ENCODE measurements at regions not wholly inside any gene's neighbourhood (a gene's known extent, or its start where the extent isn't known, plus 50 kb on each side); places are given as distances from the start of the nearest gene placed in this dataset.

GRCh38 chr11:134755535-134755934 lies 343.5 kb upstream of the B3GAT1 start:
- Histone ChIP-seq H3K36me3 (ENCODE audit: control insufficient read depth in 2 of 2, insufficient read depth in 1 of 2, low read length in 2 of 2) (no peaks in the 10 kb centered on the region), H3K27ac (ENCODE audit: extremely low read depth, low read depth, low read length) (no peak overlapping the region), H3K4me1 (ENCODE audit: control insufficient read depth, insufficient read depth, low read length) (no peaks in the 10 kb centered on the region), H3K9me3 (ENCODE audit: control insufficient read depth, insufficient read depth, low read depth, low read length) (no peaks in the 10 kb centered on the region), H3K4me3 (ENCODE audit: low read depth, low read length) (no peak overlapping the region)
- POLR2A ChIA-PET, result no interaction called here
- CTCF ChIA-PET, result no interaction called here
- TF ChIP-seq ZNF140 (tag by site-specific recombination; IDR thresholded peaks at IDR 0.05) (no peak), ZNF777 (tag by site-specific recombination; IDR thresholded peaks at IDR 0.05; ENCODE audit: borderline replicate concordance) (no peak), HOXD13 (CRISPR knock-in tag; IDR thresholded peaks at IDR 0.05; ENCODE audit: borderline replicate concordance) (no peak), ZNF785 (tag by site-specific recombination; IDR thresholded peaks at IDR 0.05) (no peak), ZNF830 (tag by site-specific recombination; IDR thresholded peaks at IDR 0.05; ENCODE audit: low read depth) (no peak), ZNF121 (tag by site-specific recombination; IDR thresholded peaks at IDR 0.05) (no peak), ZNF610 (tag by site-specific recombination; IDR thresholded peaks at IDR 0.05; ENCODE audit: borderline replicate concordance) (no peak), ZNF223 (tag by site-specific recombination; IDR thresholded peaks at IDR 0.05) (no peak), MEIS1 (CRISPR knock-in tag; IDR thresholded peaks at IDR 0.05; ENCODE audit: borderline replicate concordance) (no peak), ZBTB26 (tag by site-specific recombination; optimal IDR thresholded peaks at IDR 0.05) (no peak), ZNF792 (tag by site-specific recombination; IDR thresholded peaks at IDR 0.05) (no peak), ZNF10 (tag by site-specific recombination; IDR thresholded peaks at IDR 0.05) (no peak), ZXDB (tag by site-specific recombination; IDR thresholded peaks at IDR 0.05) (no peak), TCF7L2 (IDR thresholded peaks at IDR 0.05; ENCODE audit: borderline replicate concordance, low read depth, low read length) (no peak)

- Histone ChIP-seq H3K9me3 (ENCODE audit: control insufficient read depth, insufficient read depth, low read depth, low read length) (no peaks in the 10 kb centered on the region), H3K27ac (ENCODE audit: extremely low read depth, low read depth, low read length) (no peak overlapping the region), H3K36me3 (ENCODE audit: control insufficient read depth in 2 of 2, insufficient read depth in 1 of 2, low read length in 2 of 2) (no peaks in the 10 kb centered on the region), H3K4me3 (ENCODE audit: low read depth, low read length) (no peak overlapping the region), H3K4me1 (ENCODE audit: control insufficient read depth, insufficient read depth, low read length) (no peaks in the 10 kb centered on the region)
- ChIA-PET CTCF (no interaction called here), POLR2A (no interaction called here)
- no peak for TF ChIP-seq ZNF560 (tag by site-specific recombination; IDR thresholded peaks at IDR 0.05; ENCODE audit: borderline replicate concordance)
- TF ChIP-seq ZNF248 (tag by site-specific recombination; IDR thresholded peaks at IDR 0.05), result no peak
- TF ChIP-seq ZSCAN30 (tag by site-specific recombination; IDR thresholded peaks at IDR 0.05), result no peak
- no peak for TF ChIP-seq ZNF529 (tag by site-specific recombination; IDR thresholded peaks at IDR 0.05; ENCODE audit: insufficient replicate concordance)
- TF ChIP-seq ZNF544 (tag by site-specific recombination; IDR thresholded peaks at IDR 0.05), result no peak
- TF ChIP-seq ZFP37 (tag by site-specific recombination; IDR thresholded peaks at IDR 0.05), result no peak
- no peak for TF ChIP-seq ZNF366 (tag by site-specific recombination; conservative IDR thresholded peaks at IDR 0.05)
- no peak for TF ChIP-seq ZNF585B (tag by site-specific recombination; IDR thresholded peaks at IDR 0.05)
Observed at GRCh38 chr11:134754521-134755198, 342.6 kb upstream of the B3GAT1 start.

- CTCF ChIA-PET, result no interaction called here
- Histone ChIP-seq H3K27ac (ENCODE audit: extremely low read depth, low read depth, low read length) (no peak overlapping the region), H3K9me3 (ENCODE audit: control insufficient read depth, insufficient read depth, low read depth, low read length) (no peaks in the 10 kb centered on the region), H3K36me3 (ENCODE audit: control insufficient read depth in 2 of 2, insufficient read depth in 1 of 2, low read length in 2 of 2) (no peaks in the 10 kb centered on the region), H3K4me3 (ENCODE audit: low read depth, low read length) (no peak overlapping the region), H3K4me1 (ENCODE audit: control insufficient read depth, insufficient read depth, low read length) (no peaks in the 10 kb centered on the region)
- TF ChIP-seq ZIC2 (tag by site-specific recombination; IDR thresholded peaks at IDR 0.05), result peak; percentile 36
- TF ChIP-seq ZNF239 (tag by site-specific recombination; IDR thresholded peaks at IDR 0.05), result no peak
- POLR2A ChIA-PET, result no interaction called here
Observed at GRCh38 chr11:134753771-134754520, 341.9 kb upstream of the B3GAT1 start.

Measured in HEK293 (cell line).